ENCODE measurements at regions not wholly inside any gene's neighbourhood (a gene's known extent, or its start where the extent isn't known, plus 50 kb on each side); places are given as distances from the start of the nearest gene placed in this dataset.

DNA sequence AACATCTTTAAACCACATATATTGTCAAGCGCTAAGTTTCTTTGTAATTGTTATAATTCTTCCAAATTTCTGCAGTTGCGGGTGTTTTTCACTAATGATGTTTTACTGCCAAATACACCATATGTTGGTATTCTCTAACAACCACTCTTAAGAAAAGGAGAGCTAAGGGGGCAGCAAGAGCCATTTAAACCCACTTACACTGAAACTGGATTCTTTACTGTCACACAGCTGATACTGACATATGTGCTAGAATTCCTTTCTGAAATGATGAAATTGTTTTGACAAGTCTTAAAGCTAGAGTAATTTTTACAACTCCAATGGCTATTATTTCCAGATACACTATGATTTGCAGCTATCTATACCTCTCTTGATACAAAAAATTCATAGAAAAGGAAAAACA is 483.1 kb downstream of the CDH11 start:
- peak; percentile 13 for DNase-seq

GRCh38 chr16:64629622-64630021 is 492.2 kb downstream of the CDH11 start:
- DNase-seq = no peak

DNA sequence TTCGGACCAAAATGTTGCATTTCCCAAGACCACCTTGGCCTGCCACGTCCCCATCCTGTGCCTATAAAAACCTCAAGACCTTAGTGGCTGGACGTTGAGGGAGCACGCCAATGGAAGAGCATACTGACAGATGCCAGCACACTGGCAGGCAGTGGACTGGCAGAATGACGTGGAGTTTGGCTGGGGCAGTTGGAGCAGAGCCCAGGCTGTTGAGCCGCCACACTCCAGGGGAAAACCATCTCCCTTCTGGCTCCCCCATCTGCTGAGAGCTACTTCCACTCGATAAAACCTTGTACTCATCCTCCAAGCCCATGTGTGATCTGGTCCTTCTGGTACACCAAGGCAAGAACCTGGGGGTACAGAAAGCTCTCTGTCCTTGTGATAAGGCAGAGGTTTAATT is 494.1 kb downstream of the CDH11 start:
- peak; percentile 60 for DNase-seq

DNA sequence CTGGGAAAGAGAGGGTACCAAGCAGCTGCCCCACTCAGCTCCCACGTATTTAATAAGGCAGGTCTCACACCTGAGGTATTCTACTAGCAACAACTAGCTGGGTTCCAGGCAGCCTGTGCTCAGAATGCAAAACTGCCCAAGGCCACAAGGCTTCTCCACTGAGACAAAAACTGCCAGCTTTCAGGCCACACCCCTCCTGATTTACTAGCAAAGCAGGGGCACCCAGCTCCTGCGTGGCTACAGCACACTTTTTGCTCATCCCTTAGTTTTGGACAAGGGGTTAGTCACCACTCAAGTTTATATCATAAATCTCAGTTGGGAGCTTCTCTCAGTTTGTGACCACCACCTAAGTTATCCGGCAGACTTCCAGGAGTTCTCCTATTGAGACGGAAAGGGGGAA is 494.6 kb downstream of the CDH11 start:
- DNase-seq = peak; percentile 73

GRCh38 chr16:64626776-64627175 is 495.1 kb downstream of the CDH11 start:
- DNase-seq = peak; percentile 91

GRCh38 chr16:64621616-64622015 is 500.2 kb downstream of the CDH11 start:
- DNase-seq = no peak

- DNase-seq = peak; percentile 76
Observed at GRCh38 chr16:64617836-64618476, 503.9 kb downstream of the CDH11 start.

- DNase-seq = peak; percentile 92
Observed at GRCh38 chr16:64615630-64616280, 506.1 kb downstream of the CDH11 start.

DNA sequence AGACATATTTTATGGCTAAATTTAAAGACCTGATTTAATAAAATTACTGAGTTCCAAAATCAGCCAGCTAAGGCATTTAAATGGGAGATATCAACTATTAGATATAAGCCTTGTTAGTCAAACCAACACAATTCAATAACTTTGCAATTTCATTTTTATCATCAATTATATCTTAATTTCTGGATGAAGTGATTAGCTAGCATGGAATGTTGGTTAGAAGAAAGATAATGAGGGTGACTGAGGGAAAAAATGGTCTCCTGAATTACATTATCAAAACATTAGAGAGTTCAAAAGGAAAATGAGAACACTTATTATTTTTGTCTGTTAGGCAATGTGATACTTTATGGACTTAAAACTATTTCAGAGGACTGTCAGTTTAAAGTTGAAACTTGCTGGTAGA is 525.7 kb downstream of the CDH11 start:
- no peak for DNase-seq

- no peak for DNase-seq
Observed at GRCh38 chr16:64590513-64590912, 531.4 kb downstream of the CDH11 start.

- DNase-seq = no peak
Observed at GRCh38 chr16:64589836-64590235, 532.0 kb downstream of the CDH11 start.

DNA sequence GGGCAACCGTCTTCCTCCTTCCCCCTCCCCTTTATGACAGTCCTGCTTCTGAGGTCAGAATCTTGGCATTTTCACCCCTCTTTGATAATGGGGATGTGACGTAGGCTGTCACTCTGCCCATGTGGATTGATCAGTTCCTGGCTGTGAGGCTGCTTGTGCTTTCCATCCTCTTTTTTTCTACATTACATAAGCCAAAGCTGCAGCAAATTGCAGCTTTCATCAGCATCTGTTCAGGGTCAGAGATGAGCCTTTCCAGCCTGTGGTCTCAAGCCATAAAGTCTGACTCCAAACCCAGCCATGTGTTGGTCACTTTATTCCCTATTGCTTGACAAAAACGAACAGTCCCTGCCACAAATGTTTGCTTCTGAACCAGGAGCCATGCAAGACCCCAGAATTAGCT is 535.1 kb downstream of the CDH11 start:
- no peak for DNase-seq

GRCh38 chr16:64585367-64585766 is 536.5 kb downstream of the CDH11 start:
- no peak for DNase-seq

GRCh38 chr16:64580558-64580957 is 541.3 kb downstream of the CDH11 start:
- no peak for DNase-seq

DNA sequence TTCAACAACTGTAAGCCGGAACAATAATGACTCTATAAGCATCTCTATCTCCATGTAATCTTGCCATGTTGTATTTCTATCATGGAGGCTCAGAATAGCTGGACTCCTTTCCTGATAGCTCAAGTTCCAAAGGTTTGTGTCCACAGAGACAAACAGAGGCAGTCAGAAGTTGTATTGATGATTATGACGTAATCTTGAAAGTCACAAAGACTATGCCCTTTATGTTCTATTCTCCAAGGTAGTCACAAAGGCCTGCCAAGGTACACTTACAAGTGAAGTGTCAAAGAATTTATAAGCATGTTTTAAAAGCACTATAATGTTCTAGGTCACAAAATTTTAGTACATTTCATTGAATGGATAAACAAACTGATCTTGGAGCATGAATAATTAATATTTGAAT is 542.2 kb downstream of the CDH11 start:
- DNase-seq = no peak

GRCh38 chr16:64545768-64546167 is 576.1 kb downstream of the CDH11 start:
- DNase-seq = no peak

- DNase-seq = no peak
Observed at GRCh38 chr16:64544859-64545258, 577.0 kb downstream of the CDH11 start.

- DNase-seq = no peak
Observed at GRCh38 chr16:64543441-64543840, 578.4 kb downstream of the CDH11 start.

DNA sequence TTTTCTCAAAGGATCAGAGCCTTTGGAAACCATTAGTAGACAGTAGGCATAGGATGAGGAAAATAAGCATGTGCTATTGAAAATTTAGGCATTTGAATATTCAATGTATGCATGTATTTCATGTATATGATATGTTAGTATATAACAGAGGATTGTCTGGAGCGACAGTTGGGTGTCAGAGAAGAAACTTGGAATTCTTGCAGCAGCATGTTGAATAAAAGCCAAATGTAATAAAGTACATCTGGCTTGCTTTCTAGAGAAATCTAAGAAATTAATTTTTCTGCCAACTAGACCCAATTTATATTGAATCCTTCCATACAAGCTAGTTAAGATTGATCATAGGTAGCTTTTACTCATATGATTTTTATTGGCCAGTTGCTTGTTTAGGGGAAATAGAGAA is 578.8 kb downstream of the CDH11 start:
- no peak for DNase-seq

DNA sequence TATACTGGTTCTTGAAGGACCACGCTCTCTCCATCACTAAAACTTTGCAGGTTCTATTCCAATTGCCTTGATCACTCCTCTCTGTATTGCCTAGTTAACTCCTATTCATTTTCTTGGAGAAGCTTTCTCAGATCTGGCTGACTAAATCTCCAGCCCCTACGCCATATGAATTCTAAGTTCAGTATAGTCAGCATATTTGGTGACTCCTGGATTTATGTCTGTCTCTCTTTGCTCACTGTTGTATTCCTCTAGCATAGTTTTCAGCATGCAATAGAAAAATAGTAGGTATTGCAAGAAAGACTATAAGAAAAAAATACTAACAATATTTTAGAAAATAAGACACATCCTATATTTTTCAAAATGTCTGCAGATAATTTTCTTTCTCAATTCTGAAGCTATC is 579.7 kb downstream of the CDH11 start:
- DNase-seq = no peak

DNA sequence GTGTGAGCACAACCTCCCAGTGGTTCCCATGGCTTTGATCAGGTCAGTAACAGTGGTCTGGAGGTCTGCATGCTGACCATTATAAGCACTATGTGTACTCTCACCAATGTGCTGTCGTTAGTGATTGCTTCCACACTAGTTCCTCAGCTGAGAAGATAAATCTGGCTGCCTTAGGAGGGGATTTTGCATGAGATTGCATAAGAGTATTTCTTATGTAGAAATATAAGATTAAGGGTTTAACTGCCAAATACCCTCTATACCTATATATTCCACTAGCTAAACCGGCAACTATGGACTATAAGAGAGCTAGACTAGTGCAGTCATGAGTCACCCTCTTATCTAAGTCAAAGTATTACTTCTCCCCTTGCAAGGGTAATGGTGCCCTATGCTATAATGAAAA is 580.2 kb downstream of the CDH11 start:
- no peak for DNase-seq

DNA sequence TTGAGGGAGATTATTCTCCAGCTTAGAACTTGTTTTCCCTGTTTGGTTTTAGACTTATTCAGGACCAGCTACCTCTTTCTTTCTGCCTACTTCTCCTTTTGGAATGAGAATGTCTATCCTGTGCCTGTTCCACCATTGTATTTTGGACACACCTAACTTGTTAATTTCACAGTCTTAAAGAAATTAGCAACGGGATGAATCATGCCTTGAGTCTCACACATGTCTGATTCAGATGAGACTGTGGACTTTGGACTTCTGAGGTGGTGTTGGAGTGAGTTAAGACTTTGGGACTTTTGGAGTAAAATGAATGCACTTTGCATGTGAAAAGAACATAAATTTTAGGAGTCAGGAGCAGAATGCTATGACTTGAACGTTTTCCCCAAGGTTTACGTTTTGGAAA is 581.4 kb downstream of the CDH11 start:
- DNase-seq = no peak

DNA sequence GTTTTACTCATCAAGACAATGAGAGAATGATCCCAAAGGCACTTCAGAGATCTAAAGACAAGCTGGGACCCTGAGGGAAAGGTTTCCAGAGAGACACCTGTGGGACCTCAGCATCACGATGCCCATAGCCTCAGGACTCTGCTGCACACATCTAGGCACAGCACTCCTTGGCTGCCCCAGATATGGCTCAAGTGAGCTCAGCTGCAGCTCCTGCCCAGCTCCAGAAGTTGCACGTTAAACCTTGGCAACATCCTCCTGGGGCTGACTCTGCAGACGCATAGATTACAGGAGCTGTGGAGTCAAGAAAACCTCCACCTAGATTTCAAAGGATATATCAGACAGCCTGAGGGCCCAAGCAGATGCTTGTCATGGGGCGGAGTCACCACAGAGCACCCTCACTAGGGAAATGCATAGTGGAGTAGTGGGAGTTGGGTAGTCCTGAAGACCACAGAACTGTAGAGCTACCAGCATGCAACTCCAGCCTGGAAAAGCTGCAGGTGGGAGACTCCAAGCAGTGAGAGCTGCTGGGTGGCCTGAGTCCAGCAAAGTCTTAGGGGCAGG is 582.0 kb downstream of the CDH11 start:
- no peak for DNase-seq

GRCh38 chr16:64534180-64534780 is 587.6 kb downstream of the CDH11 start:
- no peak for DNase-seq
